ENCODE measurements at regions not wholly inside any gene's neighbourhood (a gene's known extent, or its start where the extent isn't known, plus 50 kb on each side); places are given as distances from the start of the nearest gene placed in this dataset.

DNA sequence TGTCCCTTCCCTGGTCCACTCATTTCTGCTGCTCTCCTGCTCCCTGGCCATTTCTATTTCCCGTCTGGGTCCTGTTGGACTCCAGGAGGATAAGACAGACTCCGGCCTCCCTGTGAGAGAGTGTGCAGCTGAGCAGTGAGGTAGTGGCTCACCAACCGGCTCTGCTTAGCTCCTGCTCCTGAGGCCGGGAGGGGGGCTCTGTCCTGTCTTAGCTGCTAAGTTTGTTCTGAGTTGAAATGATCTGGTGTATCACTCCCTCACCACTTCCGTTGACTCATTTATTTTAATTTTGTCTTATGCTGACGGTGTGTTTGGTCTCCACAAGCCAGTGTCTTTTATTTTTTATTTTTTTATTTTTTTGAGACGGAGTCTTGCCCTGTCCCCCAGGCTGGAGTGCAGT lies 148.5 kb upstream of the PDE10A start:
- no peaks in the 10 kb centered on the region for H3K79me2 ChIP-seq (replicated peaks; ENCODE audit: insufficient read depth)
- Mint-ChIP-seq H3K4me3 (no peak overlapping the region), H3K36me3 (ENCODE audit: low read depth) (peaks cover 5% of the 10 kb centered on the region; the same call in 1 of the 3 replicates), H3K4me1 (peaks cover 8% of the 10 kb centered on the region), H3K9me3 (peaks cover 9% of the 10 kb centered on the region; the same call in 2 of the 3 replicates), H3K27me3 (ENCODE audit: insufficient read depth, low read depth, poor library complexity) (peaks cover 8% of the 10 kb centered on the region), H3K27ac (no peak overlapping the region)
- TF ChIP-seq ZNF331 (CRISPR knock-in tag; IDR thresholded peaks at IDR 0.05; ENCODE audit: low read depth): no peak
- no peak for TF ChIP-seq CTCF (conservative IDR thresholded peaks at IDR 0.05; ENCODE audit: low read depth in 2 of 2)
- TF ChIP-seq REST (IDR thresholded peaks at IDR 0.05; ENCODE audit: unreplicated experiment): no peak
- no peak for TF ChIP-seq JUNB (IDR thresholded peaks at IDR 0.05; ENCODE audit: unreplicated experiment)
- TF ChIP-seq STAT1 (IDR thresholded peaks at IDR 0.05; ENCODE audit: unreplicated experiment): no peak
- TF ChIP-seq, protein P1, sequence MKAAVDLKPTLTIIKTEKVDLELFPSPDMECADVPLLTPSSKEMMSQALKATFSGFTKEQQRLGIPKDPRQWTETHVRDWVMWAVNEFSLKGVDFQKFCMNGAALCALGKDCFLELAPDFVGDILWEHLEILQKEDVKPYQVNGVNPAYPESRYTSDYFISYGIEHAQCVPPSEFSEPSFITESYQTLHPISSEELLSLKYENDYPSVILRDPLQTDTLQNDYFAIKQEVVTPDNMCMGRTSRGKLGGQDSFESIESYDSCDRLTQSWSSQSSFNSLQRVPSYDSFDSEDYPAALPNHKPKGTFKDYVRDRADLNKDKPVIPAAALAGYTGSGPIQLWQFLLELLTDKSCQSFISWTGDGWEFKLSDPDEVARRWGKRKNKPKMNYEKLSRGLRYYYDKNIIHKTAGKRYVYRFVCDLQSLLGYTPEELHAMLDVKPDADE (IDR thresholded peaks at IDR 0.05): no peak
- TF ChIP-seq EZH2 (IDR thresholded peaks at IDR 0.05; ENCODE audit: low read depth, unreplicated experiment): no peak
- TF ChIP-seq POLR2AphosphoS5 (IDR thresholded peaks at IDR 0.05; ENCODE audit: low read depth): no peak
- H3K27ac ChIP-seq (ENCODE audit: low read depth): no peak overlapping the region
- H2AFZ ChIP-seq: no peak overlapping the region
- H3K36me3 ChIP-seq (ENCODE audit: insufficient read depth): no peaks in the 10 kb centered on the region
- H4K20me1 ChIP-seq (replicated peaks; ENCODE audit: insufficient read depth): no peaks in the 10 kb centered on the region
- H3K27me3 ChIP-seq (ENCODE audit: insufficient read depth): peaks cover 8% of the 10 kb centered on the region; the same call in 1 of the 2 replicates
- H3K9me2 ChIP-seq (ENCODE audit: insufficient read depth): no peaks in the 10 kb centered on the region
- H3F3A ChIP-seq (replicated peaks; ENCODE audit: low read depth): no peaks in the 10 kb centered on the region
- DNase-seq (ENCODE audit: low spot score) (no peak), ATAC-seq (no peak)
- no peak overlapping the region for H3K4me3 ChIP-seq
- no peak overlapping the region for H3K4me2 ChIP-seq
- H3K4me1 ChIP-seq (ENCODE audit: insufficient read depth): no peaks in the 10 kb centered on the region

- Histone ChIP-seq H3K4me3 (no peak overlapping the region), H3K4me1 (ENCODE audit: insufficient read depth) (no peaks in the 10 kb centered on the region; the same call in 1 of the 2 replicates), H3K27ac (ENCODE audit: low read depth) (no peak overlapping the region), H3K36me3 (ENCODE audit: insufficient read depth) (no peaks in the 10 kb centered on the region), H3F3A (replicated peaks; ENCODE audit: low read depth) (no peaks in the 10 kb centered on the region), H3K79me2 (replicated peaks; ENCODE audit: insufficient read depth) (no peaks in the 10 kb centered on the region), H3K9me2 (ENCODE audit: insufficient read depth) (no peaks in the 10 kb centered on the region), H2AFZ (no peak overlapping the region), H3K4me2 (no peak overlapping the region), H4K20me1 (replicated peaks; ENCODE audit: insufficient read depth) (no peaks in the 10 kb centered on the region), H3K27me3 (ENCODE audit: insufficient read depth) (peaks cover 43% of the 10 kb centered on the region)
- TF ChIP-seq REST (IDR thresholded peaks at IDR 0.05; ENCODE audit: unreplicated experiment): no peak
- TF ChIP-seq, protein P1 (IDR thresholded peaks at IDR 0.05): no peak
- no peak for TF ChIP-seq CREB1 (CRISPR knock-in tag; IDR thresholded peaks at IDR 0.05; ENCODE audit: low read depth)
- TF ChIP-seq EZH2phosphoT487 (IDR thresholded peaks at IDR 0.05; ENCODE audit: unreplicated experiment): no peak
- TF ChIP-seq JUNB (IDR thresholded peaks at IDR 0.05; ENCODE audit: unreplicated experiment): no peak
- TF ChIP-seq ZNF114 (CRISPR knock-in tag; IDR thresholded peaks at IDR 0.05): no peak
- ATAC-seq (no peak), DNase-seq (ENCODE audit: low spot score) (no peak)
- Mint-ChIP-seq H3K9me3 (peaks cover 9% of the 10 kb centered on the region; the same call in 2 of the 3 replicates), H3K27me3 (ENCODE audit: insufficient read depth, low read depth, poor library complexity) (peaks cover 30% of the 10 kb centered on the region), H3K4me3 (no peak overlapping the region), H3K27ac (no peak overlapping the region), H3K4me1 (peaks cover 7% of the 10 kb centered on the region), H3K36me3 (ENCODE audit: low read depth) (peaks cover 5% of the 10 kb centered on the region; the same call in 1 of the 3 replicates)
Measured at GRCh38 chr6:165808021-165808420, 145.0 kb upstream of the PDE10A start.

Measured in GM23338 (cell line).